LHCN-M2 (cell line): ENCODE measurements at regions not wholly inside any gene's neighbourhood (a gene's known extent, or its start where the extent isn't known, plus 50 kb on each side); places are given as distances from the start of the nearest gene placed in this dataset.

Experiments
- DNase-seq: peaks from one replicate; pipeline ENCODE4 v3.0.0-alpha.2; 2012; ENCODE audit warnings: low read depth

DNA sequence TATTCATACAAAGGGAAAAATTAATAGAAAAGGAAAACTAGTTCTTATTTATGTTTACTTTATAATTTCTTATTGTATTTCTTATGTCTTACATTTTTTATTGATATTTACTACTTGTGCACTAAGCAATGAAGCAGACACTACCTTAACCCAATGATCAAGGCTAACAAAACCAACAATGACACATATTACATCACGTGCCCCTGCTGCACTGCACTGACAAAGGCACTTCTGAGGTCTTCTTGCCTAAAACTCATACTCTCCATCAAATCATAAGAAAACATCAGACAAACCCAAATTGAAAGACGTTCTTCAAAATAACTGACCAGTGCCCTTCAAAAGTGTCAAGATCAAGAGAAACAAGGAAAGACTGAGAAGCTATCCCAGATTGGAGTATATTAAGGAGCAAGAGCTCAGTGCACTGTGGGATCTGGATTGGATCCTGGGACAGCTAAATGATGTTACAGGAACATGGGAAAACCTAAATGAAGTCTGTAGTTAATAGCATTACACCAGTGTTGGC is 230.9 kb downstream of the AUH start:
- DNase-seq: no peak

- peak; percentile 95 for DNase-seq
These were observed 230.3 kb downstream of the AUH start for GRCh38 chr9:91131433-91131839.

DNA sequence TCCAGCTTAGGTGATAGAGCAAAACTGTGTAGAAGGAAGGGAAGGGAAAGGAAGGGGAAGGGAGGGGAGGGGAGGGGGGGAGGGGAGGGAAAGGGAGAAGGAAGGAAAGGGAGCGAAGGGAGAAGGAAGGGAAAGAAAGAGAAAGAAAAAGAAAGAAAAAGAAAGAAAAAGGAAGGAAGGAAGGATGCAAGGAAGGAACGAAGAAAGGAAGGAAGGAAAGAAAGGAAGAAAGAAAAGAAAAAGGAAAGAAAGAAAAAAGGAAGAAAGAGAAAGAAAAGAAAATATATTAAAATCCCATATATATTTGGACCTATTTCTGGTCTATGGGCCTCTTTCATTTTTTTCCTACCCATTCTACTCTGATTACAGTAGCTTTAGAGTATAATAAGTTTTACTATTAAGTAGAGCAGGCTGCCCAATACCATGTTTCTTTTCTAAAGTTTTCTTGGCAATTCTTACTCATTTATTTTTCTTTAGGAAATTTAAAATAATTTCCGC is 229.1 kb downstream of the AUH start:
- DNase-seq: no peak

DNA sequence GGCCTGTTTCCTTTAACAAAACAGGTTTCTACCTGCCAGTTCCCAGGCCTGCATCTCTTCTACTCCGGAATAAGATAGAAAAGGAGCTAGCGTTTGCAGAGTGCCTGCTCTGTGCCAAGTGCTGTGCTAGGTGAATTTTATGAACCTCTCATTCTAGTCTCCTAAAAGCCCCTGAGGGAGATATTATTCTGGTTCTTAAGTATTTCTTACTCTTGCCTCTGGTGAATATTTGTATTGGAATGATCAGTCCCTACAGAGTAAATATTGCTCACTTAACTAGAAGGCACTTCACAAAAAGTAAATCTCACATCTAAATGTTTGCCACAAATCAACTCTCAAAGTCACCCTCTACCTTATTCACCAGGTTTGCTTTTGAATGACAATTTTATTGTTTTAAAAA is 227.1 kb downstream of the AUH start:
- no peak for DNase-seq

GRCh38 chr9:91137391-91137790 is 224.3 kb downstream of the AUH start:
- no peak for DNase-seq

GRCh38 chr9:91138760-91139159 is 223.0 kb downstream of the AUH start:
- no peak for DNase-seq

GRCh38 chr9:91141407-91141965 is 220.2 kb downstream of the AUH start:
- DNase-seq: no peak

DNA sequence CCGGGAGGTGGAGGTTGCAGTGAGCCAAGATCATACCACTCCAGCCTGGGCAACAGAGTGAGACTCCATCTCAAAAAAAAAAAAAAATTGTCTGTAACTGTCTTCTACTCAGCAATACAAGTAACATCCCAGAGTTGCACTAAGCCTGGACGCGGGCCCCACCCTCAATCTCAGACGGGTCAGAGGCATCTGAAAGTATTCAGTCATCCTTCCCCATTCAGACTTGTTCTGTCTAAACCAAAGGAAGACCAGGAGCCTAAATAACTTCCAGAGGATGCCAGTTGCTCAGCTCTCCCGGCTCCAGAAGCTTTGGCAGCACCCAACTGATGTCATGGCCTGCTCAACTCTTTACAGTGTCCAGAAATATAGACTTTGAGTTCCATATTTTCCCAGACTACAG is 218.6 kb downstream of the AUH start:
- no peak for DNase-seq

GRCh38 chr9:91143642-91144041 is 218.1 kb downstream of the AUH start:
- no peak for DNase-seq

DNA sequence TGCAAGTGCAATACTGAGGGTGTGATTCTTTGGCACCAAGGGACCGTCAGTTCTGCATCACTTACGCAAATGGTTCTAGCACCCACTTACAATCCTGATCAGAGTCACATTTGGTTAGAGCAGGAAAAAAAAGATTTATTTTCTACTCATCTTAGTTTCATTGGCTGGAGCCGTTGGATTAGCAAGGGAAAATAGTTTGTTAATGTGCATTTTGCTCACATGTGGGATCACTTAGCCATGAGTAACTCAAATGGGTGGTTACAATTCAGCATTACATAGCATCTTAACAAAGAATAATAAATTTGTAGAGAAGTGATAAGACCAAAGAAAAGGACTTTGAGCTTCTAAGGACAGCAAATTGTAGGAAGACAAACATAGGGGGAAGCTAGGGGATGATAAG is 216.9 kb downstream of the AUH start:
- DNase-seq: no peak

GRCh38 chr9:91145496-91145895 is 216.2 kb downstream of the AUH start:
- no peak for DNase-seq

DNA sequence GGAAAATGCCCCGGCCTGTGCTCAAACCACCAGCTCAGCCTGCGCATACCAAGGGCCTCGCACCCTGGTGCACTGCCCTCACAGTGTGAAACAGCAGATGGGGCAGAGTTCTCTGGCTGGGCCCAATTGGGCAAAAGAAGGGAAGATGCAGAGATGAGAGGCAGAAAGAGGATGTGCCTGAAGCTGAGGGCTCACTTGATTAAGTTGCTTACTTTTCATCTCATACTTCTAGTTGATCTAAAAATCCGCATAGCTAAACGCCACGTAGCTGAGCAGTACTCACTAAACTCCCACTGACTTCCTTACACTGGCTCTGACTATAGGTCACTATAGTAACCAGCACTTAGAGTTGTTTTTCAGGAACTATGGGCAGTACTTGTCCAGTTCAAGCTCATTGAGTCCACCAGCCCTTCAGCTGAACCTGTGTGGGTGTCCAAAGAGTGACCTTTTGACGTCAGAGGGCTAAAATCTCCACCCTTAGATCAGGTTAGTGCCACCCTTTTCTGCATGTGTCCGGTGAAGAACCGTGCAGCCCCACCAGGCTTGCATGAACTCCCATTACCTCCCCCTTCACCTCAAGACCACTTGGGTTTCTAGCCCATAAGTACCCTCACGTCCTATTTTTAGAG is 215.2 kb downstream of the AUH start:
- DNase-seq: no peak

- DNase-seq: no peak
These were observed 214.5 kb downstream of the AUH start for GRCh38 chr9:91147079-91147708.

DNA sequence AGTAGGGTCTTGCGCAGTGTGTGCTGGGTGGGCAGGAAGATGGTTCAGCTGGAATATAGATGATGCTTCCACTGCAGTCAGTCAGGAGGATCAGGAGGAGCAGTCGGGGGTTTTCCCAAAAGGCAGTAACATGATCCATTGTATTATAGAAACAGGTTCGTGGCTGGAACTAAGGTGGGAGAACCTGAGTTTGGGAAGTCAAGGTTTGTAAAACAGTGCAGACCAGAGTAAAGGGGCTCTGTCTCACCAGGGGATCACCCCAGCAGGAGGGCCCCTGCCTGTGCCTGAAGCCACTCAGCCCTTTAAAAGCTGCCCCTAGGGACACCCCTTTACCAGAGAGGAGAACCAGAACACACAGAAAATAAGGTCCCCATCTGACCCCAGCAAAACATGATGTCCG is 213.4 kb downstream of the AUH start:
- no peak for DNase-seq

- DNase-seq: no peak
These were observed 211.3 kb downstream of the AUH start for GRCh38 chr9:91150273-91150997.

GRCh38 chr9:91150998-91151717 is 210.6 kb downstream of the AUH start:
- peak; percentile 97 for DNase-seq

DNA sequence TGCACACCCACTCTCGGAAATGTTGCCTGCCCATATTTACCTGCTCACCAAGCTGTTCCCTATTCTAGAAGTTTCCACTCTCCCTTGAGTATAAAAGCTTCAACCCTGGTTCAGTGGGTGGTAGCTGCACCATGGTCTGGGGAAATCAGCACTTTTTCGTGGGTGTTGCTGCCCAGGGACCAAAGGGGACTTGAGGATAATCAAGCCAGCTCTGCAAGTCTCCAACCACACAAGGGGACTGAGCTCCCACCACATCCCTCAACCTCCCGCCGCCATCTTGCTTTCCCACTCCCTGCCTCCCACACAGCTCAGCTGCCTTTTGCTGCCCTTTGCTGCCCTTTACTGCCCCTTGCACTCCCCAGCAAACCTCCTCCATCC is 210.0 kb downstream of the AUH start:
- no peak for DNase-seq

- DNase-seq: no peak
These were observed 207.0 kb downstream of the AUH start for GRCh38 chr9:91154686-91155085.

DNA sequence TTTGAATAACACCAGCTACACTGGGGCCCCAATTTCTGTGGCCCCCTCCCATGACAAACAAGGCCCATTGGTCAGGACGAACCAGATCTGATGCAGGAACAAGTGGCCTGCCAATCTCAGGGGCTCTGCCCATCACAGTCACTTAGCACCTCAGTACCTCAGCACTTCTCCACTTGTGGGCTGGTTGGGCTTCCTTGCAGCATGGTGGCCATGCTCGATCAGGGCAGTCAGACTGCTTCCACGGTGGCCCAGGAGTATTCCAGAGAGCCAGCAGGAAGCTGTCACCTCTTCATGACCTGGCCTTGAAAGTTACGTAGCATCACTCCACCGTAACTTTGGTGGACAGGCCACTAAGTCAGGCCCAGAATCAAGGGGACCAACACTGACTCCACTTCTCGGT is 206.5 kb downstream of the AUH start:
- DNase-seq: no peak

DNA sequence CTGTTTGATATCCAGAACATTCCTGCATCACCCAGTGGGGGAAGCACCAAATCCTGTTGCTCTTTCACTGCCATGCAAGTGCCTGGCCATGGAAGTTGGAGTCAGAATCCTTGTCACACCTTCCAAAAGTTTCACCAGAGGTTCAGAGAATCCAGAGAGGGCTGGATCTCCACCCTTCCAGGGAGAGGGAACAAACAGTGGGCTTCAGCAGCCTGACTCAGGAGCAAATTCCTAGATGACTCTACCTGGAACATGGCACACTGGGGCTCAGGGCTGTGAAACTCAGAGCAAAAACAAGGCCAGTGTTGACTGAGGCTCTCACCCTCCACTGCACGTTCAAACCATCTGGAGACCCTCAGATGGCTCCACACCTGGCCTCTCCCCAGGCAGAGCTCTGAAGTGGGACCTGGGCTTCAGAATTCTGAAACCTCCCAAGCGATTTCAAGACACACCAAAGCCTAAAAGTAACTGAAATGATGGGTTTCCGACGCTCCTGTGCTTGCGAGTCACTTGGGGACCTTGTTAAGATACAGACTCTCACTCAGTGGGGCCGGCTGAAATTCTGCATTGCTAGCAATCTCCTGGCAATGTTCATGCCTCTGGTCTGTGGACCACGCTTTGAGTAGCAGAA is 205.9 kb downstream of the AUH start:
- DNase-seq: no peak
